Mucosa of descending colon (tissue), 3 donors: ENCODE measurements at regions not wholly inside any gene's neighbourhood (a gene's known extent, or its start where the extent isn't known, plus 50 kb on each side); places are given as distances from the start of the nearest gene placed in this dataset.
A peak's percentile ranks its signal among the peaks of the same experiment; 100 is the strongest.

Source experiments
- ATAC-seq: fragments of 200-7000 bp; cut with Tn5 transposase; one replicate; pipeline ENCODE4 v1.9.1; 2020; ENCODE audit warnings: mild to moderate bottlenecking, moderate library complexity
- DNase-seq, 3 donors: peaks; one replicate each; pipeline ENCODE4 v3.0.0-alpha.2; 2020
- H3K36me3 ChIP-seq: fragments of 200-600 bp; one replicate; pipeline ENCODE4 v1.8.0; 2021; ENCODE audit warnings: low read depth, mild to moderate bottlenecking
- H3K4me1 ChIP-seq: fragments of 200-600 bp; one replicate; pipeline ENCODE4 v1.8.0; 2021; ENCODE audit warnings: low read depth, mild to moderate bottlenecking
- H3K4me3 ChIP-seq: fragments of 200-600 bp; one replicate; pipeline ENCODE4 v1.8.0; 2021; ENCODE audit warnings: mild to moderate bottlenecking
- H3K9me3 ChIP-seq: fragments of 200-600 bp; one replicate; pipeline ENCODE4 v1.8.0; 2021; ENCODE audit warnings: mild to moderate bottlenecking
- CTCF ChIP-seq: fragments of 200-600 bp; IDR thresholded peaks from one replicate; pipeline ENCODE4 v1.8.0; 2022; ENCODE audit warnings: antibody characterized with exemption, mild to moderate bottlenecking
- intact Hi-C, 2 donors: fragments of 100-400 bp; cut with DNase I in 1 of 2; cut with micrococcal nuclease in 1 of 2; formaldehyde crosslinking; loops; one replicate each; pipeline versions ENCODE4 v1.11.0 to v1.11.1; 2022; cut with DNase I, micrococcal nuclease
- donor health status: DM: no; HTN: no; CAD: no; lungs with moderate emphysema.
- donor health status: DM: no; HTN: no; CAD: no.
- donor health status: DM: no; HTN: yes; CAD: no.

- intact Hi-C loops = no loop called here
- no peak overlapping the region for H3K4me3 ChIP-seq
- TF ChIP-seq CTCF = no peak
- ATAC-seq (no peak), DNase-seq (no peak)
- H3K36me3 ChIP-seq = no peaks in the 10 kb centered on the region
- no peaks in the 10 kb centered on the region for H3K4me1 ChIP-seq
- H3K9me3 ChIP-seq = no peaks in the 10 kb centered on the region
Observed at GRCh38 chr4:174122705-174123104, 160.8 kb downstream of the FBXO8 start.

- TF ChIP-seq CTCF = no peak
- Histone ChIP-seq H3K9me3 (no peaks in the 10 kb centered on the region), H3K4me3 (no peak overlapping the region), H3K36me3 (no peaks in the 10 kb centered on the region), H3K4me1 (no peaks in the 10 kb centered on the region)
- intact Hi-C loops = no loop called here
- ATAC-seq (peak; percentile 60), DNase-seq (peak; percentile 34 to 51 (median 39))
Observed at GRCh38 chr4:174120446-174121295, 162.8 kb downstream of the FBXO8 start.

GRCh38 chr4:174119830-174120229 lies 163.6 kb downstream of the FBXO8 start:
- no peak for TF ChIP-seq CTCF
- intact Hi-C loops = no loop called here
- ATAC-seq (no peak), DNase-seq (no peak)
- no peak overlapping the region for H3K4me3 ChIP-seq
- no peaks in the 10 kb centered on the region for H3K9me3 ChIP-seq
- no peaks in the 10 kb centered on the region for H3K4me1 ChIP-seq
- H3K36me3 ChIP-seq = no peaks in the 10 kb centered on the region

- Histone ChIP-seq H3K4me3 (no peak overlapping the region), H3K4me1 (no peaks in the 10 kb centered on the region), H3K36me3 (no peaks in the 10 kb centered on the region), H3K9me3 (no peaks in the 10 kb centered on the region)
- intact Hi-C loops = no loop called here
- no peak for TF ChIP-seq CTCF
- no peak for ATAC-seq
- no peak for DNase-seq
Observed at GRCh38 chr4:174119051-174119450, 164.4 kb downstream of the FBXO8 start.

- intact Hi-C loops = no loop called here
Observed at GRCh38 chr4:174118171-174118570, 165.3 kb downstream of the FBXO8 start.

More at GRCh38 chr4:174118171-174118570, 165.3 kb downstream of the FBXO8 start:
- H3K4me1 ChIP-seq = no peaks in the 10 kb centered on the region
- no peaks in the 10 kb centered on the region for H3K9me3 ChIP-seq
- no peak for TF ChIP-seq CTCF
- no peak for ATAC-seq
- no peak for DNase-seq
- H3K4me3 ChIP-seq = no peak overlapping the region
- no peaks in the 10 kb centered on the region for H3K36me3 ChIP-seq
